HEK293T (cell line): ENCODE measurements at regions not wholly inside any gene's neighbourhood (a gene's known extent, or its start where the extent isn't known, plus 50 kb on each side); places are given as distances from the start of the nearest gene placed in this dataset.

ENCODE experiments used
- ARNT ChIP-seq: fragments of 450-650 bp; IDR thresholded peaks from 2 replicates; pipeline ENCODE4 v1.6.1; 2017; ENCODE audit warnings: mild to moderate bottlenecking
- ELF4 ChIP-seq: fragments of 450-650 bp; IDR thresholded peaks from 2 replicates; pipeline ENCODE4 v1.6.1; 2017; ENCODE audit warnings: antibody characterized with exemption
- FOXM1 ChIP-seq: fragments of 450-650 bp; IDR thresholded peaks from 2 replicates; pipeline ENCODE4 v1.6.1; 2017; ENCODE audit warnings: mild to moderate bottlenecking, borderline replicate concordance
- HDGF ChIP-seq: fragments of 450-650 bp; IDR thresholded peaks from 2 replicates; pipeline ENCODE4 v1.6.1; 2017; ENCODE audit warnings: antibody characterized with exemption, borderline replicate concordance
- PKNOX1 ChIP-seq: fragments of 450-650 bp; IDR thresholded peaks from 2 replicates; pipeline ENCODE4 v1.6.1; 2016
- SP1 ChIP-seq: fragments of 450-650 bp; IDR thresholded peaks from 2 replicates; pipeline ENCODE4 v1.6.1; 2017

DNA sequence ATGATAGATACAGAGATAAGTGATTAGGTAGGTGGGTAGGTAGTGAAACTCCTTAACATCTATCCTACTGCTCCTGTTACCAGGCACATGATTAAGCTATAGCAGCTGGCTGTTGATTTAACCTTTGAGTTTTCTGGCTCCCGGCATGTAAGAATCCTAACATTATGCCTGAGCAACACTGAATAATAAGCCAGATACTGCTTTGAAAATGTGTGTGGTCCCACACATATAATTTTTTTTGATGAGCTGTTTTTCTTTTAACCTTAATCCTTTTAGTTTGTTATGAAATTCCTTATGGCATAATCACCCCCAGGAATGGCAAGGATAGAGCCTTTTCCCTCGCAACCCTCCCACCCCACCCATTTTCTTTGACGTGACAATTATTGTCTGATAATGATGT lies 104.2 kb upstream of the NEUROD1 start:
- TF ChIP-seq SP1 (no peak), PKNOX1 (no peak), ARNT (no peak), FOXM1 (no peak), HDGF (no peak), ELF4 (no peak)
